HG02588 (cell line): ENCODE measurements at regions not wholly inside any gene's neighbourhood (a gene's known extent, or its start where the extent isn't known, plus 50 kb on each side); places are given as distances from the start of the nearest gene placed in this dataset.
"Not testable (repeated sequence)": the region's sequence is repeated elsewhere in the genome, so short reads cannot be mapped to it uniquely, and the experiment has no call there.

Source experiments
- ATAC-seq: cut with Tn5 transposase; IDR thresholded peaks from one replicate; pipeline ENCODE4 v1.9.1; 2021; ENCODE audit warnings: mild to moderate bottlenecking, moderate library complexity; ENCODE audit not compliant: unreplicated experiment

DNA sequence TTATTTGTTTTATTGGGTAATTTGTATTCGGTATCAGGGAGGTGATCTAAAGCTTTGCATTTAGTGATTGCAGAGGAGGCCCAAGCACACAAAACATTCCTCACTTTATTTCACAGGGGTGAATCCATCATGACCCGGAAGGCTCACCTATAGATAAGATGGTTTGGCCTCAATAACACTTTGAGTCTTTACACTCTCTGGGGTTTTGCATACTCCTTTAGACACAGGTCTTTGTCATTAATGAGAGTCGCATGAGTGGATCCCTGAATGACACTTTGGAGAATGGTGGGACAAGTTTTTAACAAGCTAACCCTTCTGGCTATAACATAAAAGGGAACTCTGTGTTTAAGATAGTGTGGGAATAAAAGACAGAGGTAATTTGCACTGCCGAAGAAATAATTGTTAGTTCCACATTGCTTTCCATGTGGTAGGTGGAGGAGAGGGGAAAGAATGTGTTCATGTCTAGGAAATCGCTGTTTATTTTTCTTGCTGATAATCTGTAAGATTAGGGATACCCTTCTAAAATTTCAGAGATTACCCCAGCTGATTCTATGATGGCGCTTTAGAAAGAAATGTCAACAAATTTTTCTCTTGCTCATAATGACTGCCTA, 455.8 kb downstream of the TFEC start:
- no peak for ATAC-seq

DNA sequence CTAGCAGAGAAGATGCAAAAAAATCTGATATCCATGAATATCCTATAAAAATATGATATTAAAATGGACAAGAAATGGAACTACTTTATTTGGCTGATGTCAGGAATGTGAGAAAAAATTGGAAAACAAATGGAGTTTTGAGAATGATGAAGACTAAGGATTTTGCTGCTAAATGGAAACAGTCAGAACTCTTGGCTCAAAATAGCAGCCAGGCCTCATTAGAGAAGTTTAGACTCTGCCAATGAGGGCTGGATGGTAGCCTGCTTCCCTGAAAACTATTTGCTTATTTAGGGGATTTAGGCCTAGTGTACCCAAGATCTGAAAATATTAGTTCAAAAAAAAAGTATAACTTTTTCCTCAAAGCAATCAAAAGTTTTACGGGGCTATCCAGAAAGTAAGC, 458.5 kb downstream of the TFEC start:
- ATAC-seq, result no peak

DNA sequence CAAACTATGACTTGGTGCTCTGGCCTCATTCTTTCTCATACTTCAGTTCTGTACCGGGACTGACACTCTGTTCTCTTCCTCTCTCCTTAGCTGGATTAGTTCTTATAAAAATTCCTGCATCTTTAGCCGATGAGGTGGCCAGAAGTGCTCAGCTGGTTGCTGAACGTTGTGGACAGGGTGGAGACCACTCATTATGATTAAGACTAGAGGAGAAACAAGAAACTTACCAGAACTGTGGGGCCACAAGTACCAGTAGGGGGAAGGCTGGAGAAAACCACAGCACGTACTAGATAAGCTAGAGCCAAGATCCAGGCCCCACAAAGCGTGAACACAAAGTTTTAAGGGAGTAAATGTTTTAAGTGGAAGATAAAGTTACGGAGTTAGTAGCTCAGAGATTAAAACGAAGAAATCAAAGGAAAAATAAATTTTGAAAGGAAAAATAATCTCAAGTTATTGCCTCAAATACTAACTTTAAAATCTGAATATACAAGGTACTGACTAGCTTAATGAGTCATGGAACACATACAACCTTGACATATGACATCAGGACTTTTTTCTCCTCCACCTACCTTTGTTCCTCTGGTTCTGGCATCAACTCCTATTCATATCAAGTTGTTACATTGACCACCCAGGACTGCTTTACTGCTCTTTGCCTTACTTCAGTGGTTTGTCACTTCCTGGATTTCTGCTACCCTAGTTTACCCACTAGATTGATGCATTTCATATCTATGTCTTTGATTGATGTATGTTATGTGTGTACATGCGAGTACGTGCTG, 469.0 kb downstream of the TFEC start:
- no peak for ATAC-seq

DNA sequence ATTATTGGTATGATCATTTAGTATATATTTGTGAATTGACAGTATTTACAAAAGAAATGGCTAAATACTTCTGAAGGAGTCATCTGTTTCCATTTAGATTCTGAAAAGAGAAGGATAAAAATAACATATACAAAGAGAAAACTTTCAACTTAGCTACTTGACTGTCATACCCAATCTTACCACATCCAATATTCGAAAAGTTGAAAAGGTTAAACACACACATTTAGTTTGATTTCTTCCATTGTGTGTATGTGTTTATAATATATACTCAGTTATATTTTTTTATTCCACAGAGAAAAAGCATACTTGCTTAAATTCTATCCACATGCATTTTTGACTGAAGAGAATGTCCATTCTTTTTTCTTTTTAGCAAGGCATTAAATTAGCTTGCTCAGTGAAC, 470.7 kb downstream of the TFEC start:
- no peak for ATAC-seq

DNA sequence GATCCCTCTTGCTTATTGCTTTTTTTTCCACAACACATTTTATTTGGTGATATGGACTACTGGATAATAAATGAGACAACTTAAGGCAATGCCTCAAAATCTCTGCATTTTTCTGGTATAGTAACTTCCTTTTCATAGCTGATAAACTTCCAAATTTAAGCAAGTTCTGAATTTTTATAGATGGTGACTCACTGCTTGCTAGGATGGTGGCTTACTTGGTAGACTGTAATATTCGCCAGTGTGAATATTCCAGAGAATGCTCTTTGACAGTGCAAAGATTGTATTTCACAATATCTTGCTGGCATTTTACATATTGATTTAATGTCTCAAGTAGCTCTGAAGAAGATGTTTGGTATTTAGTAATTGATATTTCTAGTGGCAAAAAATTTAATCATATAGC, 472.4 kb downstream of the TFEC start:
- no peak for ATAC-seq

DNA sequence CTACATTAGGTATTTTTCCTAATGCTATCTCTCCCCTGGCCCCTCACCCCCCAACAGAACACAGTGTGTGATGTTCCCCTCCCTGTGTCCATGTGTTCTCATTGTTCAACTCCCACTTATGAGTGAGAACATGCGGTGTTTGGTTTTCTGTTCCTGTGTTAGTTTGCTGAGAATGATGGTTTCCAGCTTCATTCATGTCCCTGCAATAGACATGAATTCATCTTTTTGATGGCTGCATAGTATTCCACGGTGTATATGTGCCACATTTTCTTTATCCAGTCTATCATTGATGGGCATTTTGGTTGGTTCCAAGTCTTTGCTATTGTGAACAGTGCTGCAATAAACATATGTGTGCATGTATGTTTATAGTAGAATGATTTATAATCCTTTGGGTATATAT, 473.3 kb downstream of the TFEC start:
- not testable (repeated sequence) for ATAC-seq

DNA sequence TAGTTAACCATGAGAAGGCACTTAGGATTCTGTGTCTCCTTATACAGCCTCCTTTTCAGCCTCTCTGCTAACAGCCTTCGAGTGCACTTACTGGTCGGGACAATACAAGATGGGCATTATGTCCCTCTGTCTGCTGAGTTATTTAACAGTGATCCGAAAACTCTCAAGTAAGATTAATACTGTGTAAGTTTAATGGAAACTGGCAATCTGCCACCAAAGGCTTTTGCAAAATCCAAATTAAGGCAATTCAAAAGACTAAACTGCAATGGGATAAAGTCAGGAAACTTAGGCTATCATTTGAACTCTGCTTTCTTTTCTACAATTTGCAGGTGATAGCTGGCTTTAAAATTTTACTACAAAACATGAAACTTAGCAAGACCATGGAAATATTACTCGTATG, 477.8 kb downstream of the TFEC start:
- no peak for ATAC-seq

DNA sequence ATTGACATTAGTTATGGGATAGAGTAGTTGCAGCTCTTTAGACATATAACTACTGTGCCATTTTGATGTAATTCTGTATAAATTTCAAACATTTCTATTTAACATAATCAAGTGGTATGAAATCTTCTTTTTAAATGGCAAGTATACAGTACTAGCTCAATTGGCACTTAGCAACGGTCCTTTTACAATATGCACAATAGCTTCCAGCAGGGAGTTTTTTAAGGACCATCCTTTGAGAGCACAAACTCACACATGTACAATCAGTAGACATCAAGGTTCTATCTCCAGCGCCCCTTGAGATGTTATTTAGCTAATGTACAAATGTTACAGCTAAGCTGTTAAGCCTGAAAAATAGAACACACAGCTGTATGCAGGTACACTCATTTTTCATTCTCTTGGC, 480.7 kb downstream of the TFEC start:
- no peak for ATAC-seq

DNA sequence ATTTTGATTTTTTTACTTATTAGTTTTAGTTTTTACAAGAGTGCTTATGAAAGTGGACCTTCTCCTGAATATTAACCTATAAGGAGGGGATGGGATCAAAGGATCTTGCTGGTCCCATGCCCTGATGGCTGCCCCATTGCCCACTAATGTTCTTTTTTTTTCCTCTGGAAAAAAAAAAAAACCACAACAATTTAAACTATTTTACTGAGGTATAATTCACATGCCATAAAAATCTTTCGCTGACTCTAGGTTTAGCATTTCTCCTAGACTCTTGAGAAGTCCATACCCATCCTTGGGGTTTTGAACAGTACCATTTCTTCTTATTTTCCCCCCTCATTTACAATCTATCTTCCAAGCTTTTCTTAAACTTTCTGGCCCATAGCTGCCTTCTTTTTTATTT, 481.8 kb downstream of the TFEC start:
- no peak for ATAC-seq

DNA sequence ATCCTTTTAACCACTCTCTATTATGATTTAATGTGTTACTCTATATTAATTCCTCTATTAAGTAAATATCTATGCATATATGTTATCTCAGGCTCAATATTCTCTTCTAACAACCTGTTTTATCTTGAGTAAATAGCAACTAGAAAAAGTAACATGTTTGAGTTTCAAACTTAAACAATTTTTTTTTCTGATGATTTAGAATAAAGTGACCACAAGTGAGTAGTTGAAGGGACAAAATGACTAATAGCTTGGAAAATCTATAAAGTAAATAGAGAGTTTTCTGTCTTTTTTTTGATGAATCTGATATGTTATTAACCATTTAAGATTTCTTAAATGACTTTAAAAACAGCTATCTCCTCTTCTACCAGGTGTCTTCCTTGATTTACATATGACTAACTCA, 483.8 kb downstream of the TFEC start:
- no peak for ATAC-seq

DNA sequence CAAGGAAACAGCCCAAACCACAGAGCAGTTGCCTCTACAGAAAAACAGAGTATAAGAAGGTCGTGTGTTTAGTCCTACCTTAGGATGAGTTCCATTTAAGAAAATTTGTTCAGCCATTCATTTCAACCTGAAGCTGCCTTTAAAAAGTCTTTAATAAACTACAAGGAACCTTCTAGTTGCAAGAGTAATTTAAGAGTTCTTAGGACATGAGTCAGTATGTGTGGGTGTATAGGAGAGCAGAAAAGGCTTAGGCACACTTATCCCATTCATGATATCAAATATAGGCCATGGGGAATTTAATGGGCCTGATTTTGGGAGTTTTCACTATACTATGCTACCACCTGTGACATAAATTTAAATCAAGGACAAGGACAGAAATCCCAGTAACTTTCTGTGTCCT, 496.8 kb downstream of the TFEC start:
- no peak for ATAC-seq

DNA sequence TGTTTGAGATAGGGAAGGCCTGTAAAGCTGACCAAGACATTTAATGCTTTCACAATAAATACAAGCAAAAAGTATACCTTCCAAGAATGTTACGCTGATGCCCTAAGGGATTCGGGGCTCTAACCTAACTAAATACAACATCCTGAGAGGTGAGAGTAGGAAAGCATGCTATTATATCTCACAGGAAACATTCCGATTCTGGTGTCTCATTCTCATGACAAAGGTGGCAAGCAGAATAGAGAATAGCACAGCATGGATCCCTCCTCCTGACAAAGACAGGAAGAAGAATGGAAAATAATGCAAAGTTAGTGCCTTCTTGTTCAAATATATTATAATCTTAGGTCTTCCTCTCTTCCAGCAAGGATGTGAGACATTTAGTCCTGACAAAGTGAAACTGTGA, 504.3 kb downstream of the TFEC start:
- ATAC-seq, result no peak

DNA sequence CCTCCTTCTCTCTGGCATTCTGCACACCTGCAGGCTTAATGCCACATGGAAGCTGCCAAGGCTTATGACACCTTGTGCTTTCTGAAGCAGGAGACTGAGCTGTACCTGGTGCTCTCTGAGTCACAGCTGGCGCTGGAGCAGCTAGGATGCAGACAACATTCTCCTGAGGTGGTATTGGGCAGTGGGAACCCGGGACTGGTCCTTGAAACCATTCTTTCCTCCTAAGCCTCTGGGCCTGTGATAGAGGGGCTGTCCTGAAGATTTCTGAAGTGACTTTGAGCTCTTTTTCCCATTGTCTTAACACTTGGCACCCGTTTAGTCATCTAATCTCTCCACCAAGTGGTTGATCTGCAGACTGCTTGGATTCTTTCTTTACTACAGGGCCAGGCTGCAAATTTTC, 508.4 kb downstream of the TFEC start:
- ATAC-seq, result no peak

DNA sequence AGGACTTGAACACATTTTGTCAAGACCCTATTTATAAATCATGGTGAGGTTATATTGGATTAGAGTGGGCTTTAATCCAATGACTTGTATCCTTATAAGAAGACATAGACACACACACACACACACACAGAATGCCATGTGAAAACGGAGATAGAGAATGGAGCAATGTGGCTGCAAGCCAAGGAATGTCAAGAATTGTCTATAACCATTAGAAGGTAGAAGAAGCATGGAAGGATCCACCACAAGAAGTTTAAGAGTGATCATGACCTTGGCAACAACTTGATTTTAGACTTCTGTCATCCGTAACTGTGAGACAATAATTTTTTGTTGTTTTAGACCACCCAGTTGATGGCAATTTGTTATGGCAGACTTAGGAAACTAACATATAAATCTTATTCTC, 514.2 kb downstream of the TFEC start:
- ATAC-seq, result no peak

DNA sequence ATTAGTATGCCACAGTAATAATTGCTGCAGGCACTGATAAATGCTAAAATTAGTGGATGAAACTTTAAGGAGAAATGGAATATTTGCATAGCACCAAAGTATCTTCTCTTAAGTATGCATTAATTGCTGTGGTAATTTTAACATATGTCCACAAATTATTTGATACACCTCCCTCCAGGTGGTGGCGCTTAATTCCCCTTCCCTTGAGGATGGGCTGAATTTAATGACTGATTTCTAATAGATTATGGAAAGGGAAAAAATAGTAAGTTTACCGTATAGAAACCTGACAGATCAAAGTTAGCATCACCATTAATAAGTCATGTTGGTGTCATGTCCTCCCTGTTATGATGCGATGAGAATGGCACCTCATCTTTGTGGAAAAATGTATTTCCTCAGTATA, 519.2 kb downstream of the TFEC start:
- no peak for ATAC-seq

DNA sequence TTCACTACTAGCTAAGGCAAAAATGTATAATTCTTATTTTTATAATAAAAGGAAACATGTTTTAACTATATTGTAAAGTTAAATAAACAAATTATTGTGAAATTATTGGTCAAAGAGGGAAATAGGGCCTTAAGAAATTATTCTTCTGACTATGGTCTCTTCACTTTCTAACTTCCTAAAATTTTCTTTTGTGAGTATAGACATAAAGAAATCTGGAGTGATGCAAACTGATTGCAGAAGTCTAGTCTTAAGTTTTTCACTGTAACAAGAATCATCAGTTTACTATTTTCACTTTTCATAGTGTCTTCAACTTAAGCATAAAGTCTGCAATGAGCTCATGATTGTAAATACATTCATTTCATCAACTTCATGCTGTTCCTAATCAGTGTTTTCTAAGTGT, 525.4 kb downstream of the TFEC start:
- no peak for ATAC-seq

DNA sequence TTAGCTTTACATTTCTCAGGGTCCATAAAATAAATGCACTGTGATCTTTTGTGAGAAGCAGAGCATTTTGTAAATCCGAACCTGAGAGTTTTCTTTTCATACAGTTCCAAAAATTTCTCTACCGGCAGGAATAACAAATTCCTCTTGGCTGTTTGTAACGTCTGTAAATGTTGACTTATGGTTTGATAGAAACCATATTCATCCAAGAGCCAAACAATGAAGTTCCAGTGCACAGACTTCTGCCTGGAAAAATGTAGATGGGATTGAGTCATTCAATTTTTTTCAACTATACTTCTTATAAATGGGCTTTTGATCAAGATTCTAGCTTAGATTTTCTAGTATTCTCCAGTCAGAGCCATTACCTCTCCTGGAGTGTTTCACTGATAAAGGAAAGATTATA, 530.6 kb downstream of the TFEC start:
- ATAC-seq, result no peak

DNA sequence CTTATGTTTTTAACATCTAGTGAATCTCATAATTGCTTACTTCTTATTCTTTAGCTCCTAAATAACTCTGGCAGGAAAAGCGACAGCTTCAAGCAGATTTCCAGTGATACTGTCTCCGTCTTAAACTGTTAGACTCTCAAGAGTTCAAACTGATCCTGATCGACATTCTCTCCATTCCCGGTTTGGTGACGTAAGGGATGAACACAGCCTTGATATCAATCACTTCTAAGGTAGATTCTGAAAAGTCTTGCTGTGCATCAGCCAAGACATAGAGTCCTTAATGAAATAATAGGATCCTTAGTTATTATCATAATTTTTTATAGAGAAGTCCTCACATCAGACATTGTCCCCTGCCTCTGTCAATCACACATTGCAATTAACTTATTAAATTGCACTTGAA, 534.6 kb downstream of the TFEC start:
- no peak for ATAC-seq

DNA sequence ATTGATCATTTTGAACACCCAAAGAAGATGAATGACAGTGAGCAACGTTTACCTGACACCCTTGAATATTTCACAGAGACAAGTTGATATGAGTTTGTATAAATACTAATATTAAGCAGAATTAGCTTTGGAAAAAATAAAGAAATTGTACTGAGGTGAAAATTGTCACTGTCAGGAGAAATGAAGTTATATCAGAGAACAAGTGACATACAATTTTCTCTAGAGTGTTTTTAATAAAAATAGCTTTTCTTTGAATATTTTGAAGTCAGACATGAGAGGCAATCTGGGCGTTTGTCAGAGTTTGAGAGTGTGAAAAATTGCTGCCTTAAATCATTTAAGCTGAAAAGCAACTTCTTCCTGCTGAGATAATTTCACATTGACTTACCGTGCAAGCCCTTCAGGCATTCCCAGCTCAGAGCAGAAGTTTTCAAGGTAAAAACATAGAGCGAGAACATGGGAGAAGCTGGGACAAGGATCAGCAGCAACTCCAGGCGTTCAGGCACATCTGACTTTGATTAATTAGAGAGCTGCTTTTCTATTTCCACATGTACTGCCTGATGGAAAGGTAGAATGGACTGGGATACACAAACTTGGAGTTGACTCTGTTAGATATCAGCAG, 535.9 kb downstream of the TFEC start:
- no peak for ATAC-seq

DNA sequence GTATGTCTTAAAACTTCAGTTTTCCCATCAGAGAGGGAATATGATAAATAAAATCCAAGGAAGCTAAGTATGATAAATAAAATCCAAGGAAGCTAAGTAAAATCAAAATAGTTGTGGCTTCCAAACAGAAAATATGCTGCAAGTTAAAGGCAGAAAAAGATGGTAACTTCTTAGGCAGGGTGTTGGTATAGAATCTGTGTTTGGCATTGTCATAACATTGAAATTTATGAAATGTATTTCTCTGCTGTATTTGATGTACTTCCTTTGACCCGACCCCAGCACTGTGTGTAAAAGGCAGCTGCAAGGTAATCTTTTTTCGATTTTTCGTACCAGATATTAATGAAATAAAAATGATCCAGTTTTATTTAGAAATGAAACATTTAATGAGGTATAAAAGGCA, 537.2 kb downstream of the TFEC start:
- no peak for ATAC-seq

DNA sequence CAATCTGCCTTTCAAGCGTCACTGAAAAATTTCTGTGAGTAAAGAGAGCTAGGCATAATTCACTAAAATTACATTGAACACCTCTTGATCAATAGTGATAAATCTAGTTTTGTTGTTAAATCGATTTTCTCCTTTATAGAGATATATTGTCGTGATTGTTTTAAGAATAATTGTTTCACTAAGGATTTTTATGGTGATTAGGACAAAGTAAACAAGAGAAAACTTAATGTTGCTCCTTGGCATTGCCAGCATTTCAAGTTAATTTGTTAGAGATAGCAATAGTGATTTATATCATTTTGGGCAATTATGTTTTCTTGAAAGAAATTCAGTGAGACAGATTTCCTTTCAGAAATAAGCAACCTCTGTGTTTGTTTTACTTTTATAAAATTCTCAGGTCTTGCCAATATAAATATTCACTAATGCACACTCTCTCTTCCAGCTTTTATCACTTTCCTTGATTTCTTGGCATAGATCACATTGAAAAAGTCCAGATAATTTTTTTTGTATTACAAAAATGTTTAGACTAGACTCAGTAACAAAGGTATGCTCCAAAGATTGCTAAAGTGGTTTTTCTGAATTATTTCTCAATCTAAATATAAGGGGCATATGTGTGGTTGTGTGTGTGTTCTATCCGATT, 538.7 kb downstream of the TFEC start:
- ATAC-seq, result no peak

DNA sequence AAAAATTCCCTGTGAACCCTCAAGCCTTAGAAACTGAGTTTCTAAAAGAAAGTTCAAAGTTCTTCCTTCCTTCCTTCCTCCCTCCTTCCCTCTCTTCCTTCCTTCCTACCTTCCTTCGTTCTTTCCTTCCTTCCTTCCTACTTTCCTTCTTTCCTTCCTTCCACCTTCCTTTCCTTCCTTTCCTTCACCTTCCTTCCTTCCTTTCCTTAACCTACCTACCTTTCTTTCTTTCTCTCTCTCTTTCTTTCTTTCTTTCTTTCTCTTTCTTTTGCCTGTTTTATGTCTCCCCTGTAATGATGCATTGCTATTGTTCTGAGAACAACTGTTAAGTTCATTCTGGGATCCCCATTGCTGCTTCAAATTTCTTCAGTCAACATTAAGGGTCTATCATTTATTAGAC, 551.1 kb downstream of the TFEC start:
- ATAC-seq, result no peak
